GM18858 (cell line): ENCODE measurements at regions not wholly inside any gene's neighbourhood (a gene's known extent, or its start where the extent isn't known, plus 50 kb on each side); places are given as distances from the start of the nearest gene placed in this dataset.
"Not testable (repeated sequence)": the region's sequence is repeated elsewhere in the genome, so short reads cannot be mapped to it uniquely, and the experiment has no call there.

Source experiments
- ATAC-seq: cut with Tn5 transposase; IDR thresholded peaks from one replicate; pipeline ENCODE4 v1.9.1; 2021; ENCODE audit not compliant: unreplicated experiment

DNA sequence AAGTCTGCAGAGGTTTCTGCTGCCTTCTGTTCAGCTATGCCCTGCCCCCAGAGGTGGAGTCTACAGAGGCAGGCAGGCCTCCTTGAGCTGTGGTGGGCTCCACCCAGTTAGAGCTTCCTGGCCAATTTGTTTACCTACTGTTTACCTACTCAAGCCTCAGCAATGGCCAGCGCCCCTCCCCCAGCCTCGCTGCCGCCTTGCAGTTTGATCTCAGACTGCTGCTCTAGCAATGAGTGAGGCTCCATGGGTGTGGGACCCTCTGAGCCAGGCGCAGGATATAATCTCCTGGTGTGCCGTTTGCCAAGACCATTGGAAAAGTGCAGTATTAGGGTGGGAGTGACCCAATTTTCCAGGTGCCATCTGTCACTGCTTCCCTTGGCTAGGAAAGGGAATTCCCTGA, 1024.9 kb downstream of the PRIM2 start:
- not testable (repeated sequence) for ATAC-seq

DNA sequence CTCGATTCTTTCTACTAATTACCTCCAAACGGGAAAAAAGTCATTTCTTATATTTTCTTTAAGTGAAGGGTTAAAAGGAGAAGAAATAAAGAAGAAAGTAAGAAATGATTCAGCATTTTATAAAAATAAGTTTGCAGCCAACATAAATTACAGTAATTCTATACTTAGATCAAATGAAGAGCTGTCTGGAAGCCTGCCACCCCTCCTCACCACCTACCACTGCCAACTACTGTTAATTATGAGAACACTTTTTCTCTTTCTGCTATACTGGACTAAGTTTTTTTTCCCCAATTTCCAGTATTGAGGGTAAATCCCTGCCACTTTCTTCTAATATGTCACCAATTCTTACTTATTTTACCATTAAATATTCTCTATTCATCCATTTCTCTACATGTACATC, 1030.1 kb downstream of the PRIM2 start:
- not testable (repeated sequence) for ATAC-seq

DNA sequence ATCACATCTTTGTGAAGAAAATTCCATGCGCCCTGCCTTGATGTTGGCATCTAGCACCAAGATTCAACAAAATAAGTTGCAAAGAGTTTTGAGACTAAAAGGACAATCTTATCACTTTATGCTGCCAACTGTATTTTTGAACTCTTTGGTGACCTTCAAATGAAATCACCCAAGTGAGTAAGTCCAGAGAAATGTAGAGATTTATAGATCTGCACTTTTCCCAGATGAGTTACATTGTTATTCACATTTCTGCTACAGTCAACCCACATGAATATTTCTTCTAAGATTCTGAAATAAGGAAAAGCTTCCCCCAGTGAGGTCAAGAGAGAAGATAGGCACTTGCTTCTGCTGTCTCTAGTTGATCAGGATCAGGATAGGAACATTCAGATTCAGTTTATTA, 1034.2 kb downstream of the PRIM2 start:
- ATAC-seq, result not testable (repeated sequence)

DNA sequence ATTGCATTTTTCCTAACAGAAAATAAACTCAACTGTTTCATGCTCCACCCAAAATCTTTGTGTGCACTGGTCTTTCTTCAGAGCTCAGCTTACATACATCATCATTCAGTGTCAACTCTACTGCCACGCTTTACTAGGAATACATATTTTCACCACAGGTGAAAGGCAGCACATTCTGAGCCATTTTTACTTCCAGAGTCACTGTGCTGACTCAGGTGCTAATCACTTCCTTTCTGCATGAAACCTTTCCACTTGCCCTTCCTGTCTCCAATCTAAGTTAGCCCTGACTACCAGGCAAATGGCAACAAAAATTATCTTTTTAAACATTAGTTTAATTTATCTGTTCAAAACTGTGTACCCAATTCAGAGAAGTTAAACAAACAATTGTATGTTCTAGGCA, 1041.0 kb downstream of the PRIM2 start:
- ATAC-seq, result not testable (repeated sequence)

DNA sequence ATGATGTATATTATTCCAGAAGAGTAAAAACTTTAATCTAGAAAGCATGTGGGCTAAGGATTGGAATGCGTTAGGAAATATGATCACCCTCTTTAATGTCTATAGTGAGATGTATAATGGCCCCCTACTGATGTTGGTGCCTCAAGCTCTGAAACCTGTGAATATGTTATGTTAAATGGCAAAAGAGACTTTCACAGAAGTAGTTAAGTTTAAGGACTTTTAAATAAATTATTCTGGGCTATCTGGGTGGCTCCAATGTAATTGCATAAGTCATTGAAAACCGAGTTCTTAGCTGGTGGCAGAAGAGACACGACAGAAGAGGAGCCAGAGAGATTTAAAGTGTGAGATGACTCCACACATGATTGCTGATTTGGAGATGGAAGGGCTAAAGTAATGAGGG, 1048.4 kb downstream of the PRIM2 start:
- not testable (repeated sequence) for ATAC-seq

DNA sequence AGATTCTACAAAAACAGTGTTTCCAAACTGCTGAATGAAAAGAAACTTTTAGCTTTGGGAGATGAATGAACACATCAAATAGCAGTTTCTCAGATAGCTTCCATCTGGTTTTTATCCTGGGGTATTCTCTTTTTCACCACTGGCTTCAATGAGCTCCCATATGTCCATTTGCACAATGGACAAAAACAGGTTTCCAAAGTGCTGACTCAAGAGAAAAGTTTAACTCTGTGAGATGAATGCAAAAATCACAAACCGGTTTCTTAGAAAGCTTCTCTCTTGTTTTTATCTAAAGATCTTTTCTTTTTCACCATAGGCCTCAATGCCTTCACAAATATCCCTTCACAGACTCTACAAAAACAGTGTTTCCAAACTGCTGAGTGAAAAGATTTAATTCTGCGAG, 1089.2 kb downstream of the PRIM2 start:
- not testable (repeated sequence) for ATAC-seq

DNA sequence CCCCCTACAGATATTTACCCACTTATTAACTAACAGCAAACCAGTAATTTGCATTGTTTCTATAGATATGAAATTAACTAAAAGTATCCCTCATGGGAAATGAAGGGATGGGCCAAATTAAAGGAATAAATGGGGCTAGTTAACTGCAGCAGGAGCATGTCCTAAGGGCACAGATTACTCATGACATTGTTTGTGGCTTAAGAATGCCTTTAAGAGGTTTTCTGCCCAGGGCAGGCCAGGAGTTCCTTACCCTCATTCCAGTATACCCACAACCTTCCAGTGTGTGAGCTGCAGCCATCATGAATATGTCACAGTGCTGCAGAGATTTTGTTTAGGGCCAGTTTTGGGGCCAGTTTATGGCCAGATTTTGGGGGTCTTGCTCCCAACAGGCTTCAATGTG, 1101.9 kb downstream of the PRIM2 start:
- ATAC-seq, result no peak
